ENCODE measurements at regions not wholly inside any gene's neighbourhood (a gene's known extent, or its start where the extent isn't known, plus 50 kb on each side); places are given as distances from the start of the nearest gene placed in this dataset.

- Histone ChIP-seq H3K9me3 (ENCODE audit: control insufficient read depth, low read depth, low read length) (no peaks in the 10 kb centered on the region), H3K4ac (ENCODE audit: low read depth, low read length) (no peak overlapping the region), H2BK20ac (ENCODE audit: low read depth, low read length, poor library complexity, severe bottlenecking) (no peak overlapping the region), H2BK15ac (ENCODE audit: low read depth, low read length) (no peak overlapping the region), H4K5ac (ENCODE audit: insufficient read length, low read depth, low read length) (no peak overlapping the region), H3K9ac (ENCODE audit: extremely low read depth, insufficient read length, low read length) (no peak overlapping the region), H3K23me2 (ENCODE audit: insufficient read length, low read depth, low read length, poor library complexity, severe bottlenecking) (no peaks in the 10 kb centered on the region), H3K27me3 (ENCODE audit: insufficient read depth, low read length) (no peaks in the 10 kb centered on the region), H4K8ac (replicated peaks; ENCODE audit: insufficient read length, low read depth, low read length) (no peak overlapping the region), H3K79me2 (ENCODE audit: insufficient read depth, low read length) (no peaks in the 10 kb centered on the region), H3K4me1 (ENCODE audit: insufficient read depth, low read length) (no peaks in the 10 kb centered on the region), H3T11ph (ENCODE audit: low read length) (no peak overlapping the region), H3K4me2 (ENCODE audit: insufficient read depth, insufficient read length, low read length) (no peak overlapping the region), H4K20me1 (ENCODE audit: control insufficient read depth, insufficient read depth, insufficient read length) (no peaks in the 10 kb centered on the region), H2AK5ac (ENCODE audit: insufficient read length, low read length) (no peak overlapping the region), H3K23ac (ENCODE audit: insufficient read length, low read depth, low read length) (no peak overlapping the region), H4K91ac (ENCODE audit: insufficient read length, low read depth, low read length) (no peak overlapping the region), H2AFZ (ENCODE audit: low read length) (no peak overlapping the region), H3K79me1 (ENCODE audit: insufficient read depth, low read depth, low read length, poor library complexity, severe bottlenecking) (no peaks in the 10 kb centered on the region), H2BK120ac (ENCODE audit: low read depth, low read length, poor library complexity, severe bottlenecking) (no peak overlapping the region), H3K14ac (ENCODE audit: insufficient read depth, low read length) (no peak overlapping the region), H3K56ac (ENCODE audit: insufficient read length, low read depth, low read length) (no peak overlapping the region), H3K27ac (ENCODE audit: insufficient read length, low read depth, low read length) (no peak overlapping the region), H2BK5ac (ENCODE audit: insufficient read length, low read length) (no peak overlapping the region), H2BK12ac (ENCODE audit: insufficient read length, low read depth, low read length) (no peak overlapping the region), H3K18ac (ENCODE audit: insufficient read length, low read depth, low read length) (no peak overlapping the region)
- Mint-ChIP-seq H3K9me3 (no peaks in the 10 kb centered on the region; a peak in 2 of 5 replicates), H3K36me3 (ENCODE audit: insufficient read depth in 1 of 3, low read depth in 3 of 3) (no peaks in the 10 kb centered on the region), H3K27me3 (ENCODE audit: low read depth) (no peaks in the 10 kb centered on the region), H3K4me3 (no peak overlapping the region), H3K4me1 (no peaks in the 10 kb centered on the region), H3K27ac (no peak overlapping the region)
- TF ChIP-seq CTCF (conservative IDR thresholded peaks at IDR 0.05), result no peak
- no peak for DNase-seq
- WGBS (ENCODE audit: extremely low coverage, insufficient read length, low lambda C conversion rate), result no CpG with 5 or more reads among the region's 8 CpGs
Observed at GRCh38 chr9:17938035-17938655, 359.3 kb downstream of the SH3GL2 start.
